DND-41 (cell line): ENCODE measurements at regions not wholly inside any gene's neighbourhood (a gene's known extent, or its start where the extent isn't known, plus 50 kb on each side); places are given as distances from the start of the nearest gene placed in this dataset.

Experiments used
- ATAC-seq: fragments of 200-7000 bp; cut with Tn5 transposase; 3 replicates; pipeline ENCODE4 v1.9.1; 2021; ENCODE audit warnings: low read depth; ENCODE audit not compliant: insufficient read depth
- DNase-seq: peaks from one replicate; pipeline ENCODE4 v3.0.0-alpha.2; 2020
- H2AFZ ChIP-seq: 2 replicates; pipeline ENCODE4 v1.6.0; 2012; ENCODE audit warnings: low read depth, low read length
- H3K27ac ChIP-seq: 2 replicates; pipeline ENCODE4 v1.5.1; 2012; ENCODE audit warnings: low read length, inconsistent platforms
- H3K27me3 ChIP-seq: fragments of 200-600 bp; sonication (generic); 2 replicates; pipeline ENCODE4 v1.6.0; 2012; ENCODE audit warnings: low read length, mild to moderate bottlenecking, inconsistent platforms; ENCODE audit not compliant: insufficient read depth, poor library complexity
- H3K36me3 ChIP-seq: 2 replicates; pipeline ENCODE4 v1.5.1; 2012; ENCODE audit warnings: low read length, inconsistent platforms; ENCODE audit not compliant: insufficient read depth
- H3K4me1 ChIP-seq: 2 replicates; pipeline ENCODE4 v1.5.1; 2012; ENCODE audit warnings: mild to moderate bottlenecking, low read length; ENCODE audit not compliant: insufficient read depth
- H3K4me2 ChIP-seq: 2 replicates; pipeline ENCODE4 v1.6.0; 2012; ENCODE audit warnings: mild to moderate bottlenecking, moderate library complexity, low read length, inconsistent platforms; ENCODE audit not compliant: insufficient read depth
- H3K4me3 ChIP-seq, 2 experiments: fragments of 200-600 bp in 1 of 2; shearing (Covaris generic) in 1 of 2; 2 replicates each; pipeline ENCODE4 v1.5.1; 2012 to 2016; ENCODE audit warnings: inconsistent platforms in 2 of 2, low read length in 2 of 2, mild to moderate bottlenecking in 2 of 2, low read depth in 1 of 2, moderate library complexity in 1 of 2
- H3K79me2 ChIP-seq: 2 replicates; pipeline ENCODE4 v1.6.0; 2012; ENCODE audit warnings: low read length, inconsistent platforms; ENCODE audit not compliant: insufficient read depth
- H3K9ac ChIP-seq: 2 replicates; pipeline ENCODE4 v1.6.0; 2012; ENCODE audit warnings: low read depth, mild to moderate bottlenecking, inconsistent platforms, low read length, moderate library complexity
- H3K9me3 ChIP-seq: 2 replicates; pipeline ENCODE4 v1.5.1; 2012; ENCODE audit warnings: low read length, moderate library complexity, mild to moderate bottlenecking, inconsistent platforms; ENCODE audit not compliant: insufficient read depth, severe bottlenecking
- H4K20me1 ChIP-seq: 2 replicates; pipeline ENCODE4 v1.6.0; 2012; ENCODE audit warnings: low read length; ENCODE audit not compliant: insufficient read depth
- CTCF ChIP-seq: IDR thresholded peaks from 2 replicates; pipeline ENCODE4 v1.5.1; 2012; ENCODE audit warnings: borderline replicate concordance, low read length, moderate library complexity, mild to moderate bottlenecking; ENCODE audit not compliant: poor library complexity, severe bottlenecking; ENCODE audit errors: extremely low read depth
- EZH2 ChIP-seq: IDR thresholded peaks from 3 replicates; pipeline ENCODE4 v1.6.1; 2012; ENCODE audit warnings: borderline replicate concordance, low read depth, mild to moderate bottlenecking, moderate library complexity, low read length, inconsistent platforms; ENCODE audit not compliant: severe bottlenecking

GRCh38 chr3:66792086-66792485 lies 206.0 kb upstream of the KBTBD8 start:
- no peak for ATAC-seq
- no peak overlapping the region for H3K27ac ChIP-seq
- no peak for TF ChIP-seq EZH2
- no peak for TF ChIP-seq CTCF

GRCh38 chr3:66795365-66795764 lies 202.7 kb upstream of the KBTBD8 start:
- Histone ChIP-seq H3K9ac (no peak overlapping the region), H2AFZ (no peak overlapping the region), H3K27me3 (no peaks in the 10 kb centered on the region), H3K27ac (no peak overlapping the region), H4K20me1 (no peaks in the 10 kb centered on the region), H3K4me1 (no peaks in the 10 kb centered on the region), H3K4me3 (no peak overlapping the region), H3K36me3 (no peaks in the 10 kb centered on the region), H3K9me3 (no peaks in the 10 kb centered on the region), H3K79me2 (no peaks in the 10 kb centered on the region), H3K4me2 (no peak overlapping the region)
- no peak for DNase-seq
- no peak for TF ChIP-seq CTCF
- no peak for TF ChIP-seq EZH2
- no peak for ATAC-seq

More at GRCh38 chr3:66792086-66792485, 206.0 kb upstream of the KBTBD8 start:
- H3K36me3 ChIP-seq, result no peaks in the 10 kb centered on the region
- H3K4me3 ChIP-seq, result no peak overlapping the region
- H3K79me2 ChIP-seq, result no peaks in the 10 kb centered on the region
- no peak overlapping the region for H2AFZ ChIP-seq
- no peak overlapping the region for H3K9ac ChIP-seq
- H3K4me1 ChIP-seq, result no peaks in the 10 kb centered on the region
- H3K9me3 ChIP-seq, result no peaks in the 10 kb centered on the region
- no peak for DNase-seq
- no peaks in the 10 kb centered on the region for H4K20me1 ChIP-seq
- H3K27me3 ChIP-seq, result no peaks in the 10 kb centered on the region
- H3K4me2 ChIP-seq, result no peak overlapping the region

- Histone ChIP-seq H3K27me3 (no peaks in the 10 kb centered on the region), H3K9me3 (no peaks in the 10 kb centered on the region), H3K4me2 (no peak overlapping the region), H3K79me2 (no peaks in the 10 kb centered on the region), H3K4me3 (no peak overlapping the region), H3K27ac (no peak overlapping the region), H2AFZ (no peak overlapping the region), H3K36me3 (no peaks in the 10 kb centered on the region), H4K20me1 (no peaks in the 10 kb centered on the region), H3K4me1 (no peaks in the 10 kb centered on the region), H3K9ac (no peak overlapping the region)
- no peak for DNase-seq
- no peak for TF ChIP-seq EZH2
- TF ChIP-seq CTCF, result no peak
- ATAC-seq, result no peak
Measured at GRCh38 chr3:66796343-66796742, 201.8 kb upstream of the KBTBD8 start.
